Tibial artery (tissue), 4 donors: ENCODE measurements at regions not wholly inside any gene's neighbourhood (a gene's known extent, or its start where the extent isn't known, plus 50 kb on each side); places are given as distances from the start of the nearest gene placed in this dataset.

ENCODE experiments used
- DNase-seq, 2 donors: peaks; one replicate each; pipeline ENCODE4 v3.0.0-alpha.2; 2019
- H3K27ac ChIP-seq, 2 donors: fragments of 200-600 bp; sonication (generic) in 1 of 2; 1 replicate in 1 of 2; 2 replicates in 1 of 2; pipeline ENCODE4 v1.5.1; 2018 to 2019; ENCODE audit warnings: mild to moderate bottlenecking in 1 of 2
- H3K27me3 ChIP-seq, 2 donors: fragments of 200-600 bp; sonication (generic) in 1 of 2; one replicate each; pipeline versions ENCODE4 v1.5.1 to v1.6.0; 2016 to 2019
- H3K36me3 ChIP-seq, 3 donors: fragments of 200-600 bp; sonication (generic) in 2 of 3; one replicate each; pipeline ENCODE4 v1.5.1; 2016 to 2019; ENCODE audit warnings: mild to moderate bottlenecking in 2 of 3
- H3K4me1 ChIP-seq, 4 donors: fragments of 200-600 bp; sonication (generic) in 2 of 4; 1 replicate in 3 of 4; 2 replicates in 1 of 4; pipeline ENCODE4 v1.5.1; 2016 to 2019
- H3K4me3 ChIP-seq, 2 donors: fragments of 200-600 bp; sonication (generic) in 1 of 2; 1 replicate in 1 of 2; 2 replicates in 1 of 2; pipeline ENCODE4 v1.5.1; 2018 to 2019; ENCODE audit warnings: mild to moderate bottlenecking in 2 of 2
- H3K9me3 ChIP-seq, 3 donors: fragments of 200-600 bp; sonication (generic) in 1 of 3; one replicate each; pipeline ENCODE4 v1.5.1; 2016 to 2019
- CTCF ChIP-seq, 2 experiments: fragments of 200-600 bp in 1 of 2; fragments of 450-650 bp in 1 of 2; IDR thresholded peaks; one replicate each; pipeline ENCODE4 v1.5.1; 2017 to 2019; ENCODE audit warnings: antibody characterized with exemption in 2 of 2, mild to moderate bottlenecking in 1 of 2, moderate library complexity in 1 of 2
- intact Hi-C: fragments of 100-400 bp; cut with DNase I; formaldehyde crosslinking; loops from one replicate; pipeline ENCODE4 v1.15.0; 2023; ENCODE audit warnings: low total_unique reads

- peaks cover 0 to 26% (median 10%) of the 10 kb centered on the region in 4 donors for H3K4me1 ChIP-seq
- no peaks in the 10 kb centered on the region for H3K9me3 ChIP-seq
- peak overlapping the region in 1 of 2 donors; percentile 10 for H3K27ac ChIP-seq
- intact Hi-C loops = loop anchor here (5.0 kb wide), 1 partner anchor 90 kb away; no protein-coding TSS in a partner anchor
- no peaks in the 10 kb centered on the region for H3K27me3 ChIP-seq
- no peak for TF ChIP-seq CTCF (IDR thresholded peaks at IDR 0.05)
- DNase-seq = no peak
- no peaks in the 10 kb centered on the region for H3K36me3 ChIP-seq
- no peak overlapping the region for H3K4me3 ChIP-seq
Measured at GRCh38 chr2:204022550-204022949, 86.0 kb downstream of the ICOS start.

GRCh38 chr2:204023088-204023487, 86.5 kb downstream of the ICOS start:
- Histone ChIP-seq H3K4me1 (peaks cover 0 to 26% (median 10%) of the 10 kb centered on the region in 4 donors), H3K9me3 (no peaks in the 10 kb centered on the region), H3K27ac (peak overlapping the region in 1 of 2 donors; percentile 38), H3K36me3 (no peaks in the 10 kb centered on the region), H3K27me3 (no peaks in the 10 kb centered on the region), H3K4me3 (no peak overlapping the region)
- intact Hi-C loops = loop anchor here (5.0 kb wide), 1 partner anchor 91 kb away; no protein-coding TSS in a partner anchor
- no peak for TF ChIP-seq CTCF (IDR thresholded peaks at IDR 0.05)
- DNase-seq = no peak

GRCh38 chr2:204024503-204024902, 87.9 kb downstream of the ICOS start:
- H3K9me3 ChIP-seq = no peaks in the 10 kb centered on the region
- peak in 1 of 2 donors; percentile 27 for DNase-seq
- no peaks in the 10 kb centered on the region for H3K36me3 ChIP-seq
- H3K27me3 ChIP-seq = no peaks in the 10 kb centered on the region
- H3K4me1 ChIP-seq = peaks cover 0 to 26% (median 10%) of the 10 kb centered on the region in 4 donors
- H3K27ac ChIP-seq = peak overlapping the region; percentile 14 to 38
- peak; percentile 73 to 78 for TF ChIP-seq CTCF (IDR thresholded peaks at IDR 0.05)
- no peak overlapping the region for H3K4me3 ChIP-seq
- intact Hi-C loops = loop anchor here (5.0 kb wide), 1 partner anchor 92 kb away; no protein-coding TSS in a partner anchor

GRCh38 chr2:204024906-204025475, 88.4 kb downstream of the ICOS start:
- intact Hi-C loops = loop anchor here (5.0 kb wide), 1 partner anchor 93 kb away; no protein-coding TSS in a partner anchor
- Histone ChIP-seq H3K9me3 (no peaks in the 10 kb centered on the region), H3K4me1 (peaks cover 0 to 26% (median 10%) of the 10 kb centered on the region in 4 donors), H3K4me3 (no peak overlapping the region), H3K27me3 (no peaks in the 10 kb centered on the region), H3K36me3 (no peaks in the 10 kb centered on the region), H3K27ac (peak overlapping the region in 1 of 2 donors; percentile 28)
- DNase-seq = no peak
- TF ChIP-seq CTCF (IDR thresholded peaks at IDR 0.05) = no peak

- Histone ChIP-seq H3K9me3 (no peaks in the 10 kb centered on the region), H3K27ac (no peak overlapping the region), H3K27me3 (no peaks in the 10 kb centered on the region), H3K4me1 (peaks cover 0 to 37% (median 14%) of the 10 kb centered on the region in 4 donors), H3K36me3 (no peaks in the 10 kb centered on the region), H3K4me3 (no peak overlapping the region)
- TF ChIP-seq CTCF (IDR thresholded peaks at IDR 0.05) = no peak
- intact Hi-C loops = no loop called here
- no peak for DNase-seq
Measured at GRCh38 chr2:204026294-204026693, 89.7 kb downstream of the ICOS start.
